ENCODE measurements at regions not wholly inside any gene's neighbourhood (a gene's known extent, or its start where the extent isn't known, plus 50 kb on each side); places are given as distances from the start of the nearest gene placed in this dataset.
"Not testable (repeated sequence)": the region's sequence is repeated elsewhere in the genome, so short reads cannot be mapped to it uniquely, and the experiment has no call there.

DNA sequence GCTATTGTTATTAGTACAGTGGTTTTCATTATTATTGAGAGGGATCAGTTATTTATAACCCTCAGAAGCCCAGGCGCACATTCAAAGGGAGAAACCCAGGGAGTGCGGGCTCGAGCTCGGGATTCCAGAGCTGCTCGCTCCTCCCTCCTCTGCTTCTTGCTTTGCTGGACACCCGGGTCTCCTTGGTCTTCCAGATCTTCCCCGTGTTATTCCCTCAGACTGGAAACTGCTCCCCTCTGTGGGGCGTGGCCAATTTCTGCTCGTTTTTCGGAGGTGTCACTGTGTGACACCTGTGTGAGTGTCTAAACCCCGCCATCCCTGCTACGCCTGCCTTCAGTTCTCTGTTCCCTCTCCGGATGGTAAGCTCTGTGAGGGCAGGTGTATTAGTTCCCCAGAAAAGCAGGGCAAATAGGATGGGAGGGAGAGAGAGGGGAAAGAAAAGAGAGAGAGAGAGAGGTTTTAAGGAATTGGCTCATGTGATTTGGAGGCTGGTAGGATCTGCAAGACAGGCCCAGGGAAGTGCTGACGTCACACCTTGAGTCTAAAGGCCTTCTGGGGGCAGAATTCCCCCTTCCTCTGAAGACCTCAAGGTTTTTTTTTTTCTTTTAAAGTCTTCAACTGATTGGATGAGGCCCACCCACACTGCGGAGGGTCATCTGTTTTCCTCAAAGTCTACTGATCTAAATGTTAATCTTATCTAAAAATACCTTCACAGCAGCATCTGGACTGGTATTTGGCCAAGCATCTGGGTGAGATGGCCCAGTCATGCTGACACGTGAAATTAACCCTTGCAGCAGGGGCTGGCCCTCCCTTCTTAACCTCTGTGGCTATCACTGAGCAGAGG is 457.3 kb upstream of the ID2 start:
- DNase-seq = no peak

DNA sequence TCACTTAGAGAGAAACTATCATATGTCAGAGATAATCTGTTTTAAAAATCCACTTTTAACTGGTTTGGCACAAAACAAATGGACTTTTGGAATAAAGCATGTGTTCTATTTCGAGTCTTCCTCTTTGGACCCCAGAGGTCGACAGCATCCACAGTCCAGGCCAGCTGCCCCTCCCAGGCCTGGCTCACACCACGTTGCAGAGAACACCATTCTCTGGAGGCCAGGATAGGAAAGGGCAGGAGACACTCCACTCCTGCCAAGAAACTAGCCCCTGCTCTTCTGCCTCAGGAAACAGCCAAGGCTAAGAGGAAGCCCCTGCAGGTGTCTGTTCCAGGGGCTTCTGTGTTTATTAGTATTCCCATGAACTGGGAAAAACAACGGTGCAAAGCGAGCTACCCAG is 456.6 kb upstream of the ID2 start:
- DNase-seq = no peak

DNA sequence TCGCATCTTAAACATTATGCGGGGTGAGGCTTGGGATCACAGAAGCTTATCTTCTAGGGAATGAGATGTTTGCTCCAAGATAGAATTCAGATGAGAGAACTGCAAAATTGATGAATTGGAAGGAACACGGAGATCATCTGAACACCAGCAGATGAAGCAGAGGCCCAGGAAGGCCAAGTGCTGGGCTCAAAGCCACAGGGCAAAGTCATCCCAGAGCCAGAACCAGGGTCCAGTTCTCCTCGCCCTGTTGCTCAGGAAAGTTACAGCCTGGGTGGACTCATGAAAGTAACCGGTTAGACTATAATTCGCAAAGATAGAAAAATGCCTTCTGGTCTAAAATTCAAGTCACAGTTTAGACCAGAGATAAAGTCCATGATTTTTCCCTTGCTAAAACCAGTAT is 456.1 kb upstream of the ID2 start:
- DNase-seq = no peak

DNA sequence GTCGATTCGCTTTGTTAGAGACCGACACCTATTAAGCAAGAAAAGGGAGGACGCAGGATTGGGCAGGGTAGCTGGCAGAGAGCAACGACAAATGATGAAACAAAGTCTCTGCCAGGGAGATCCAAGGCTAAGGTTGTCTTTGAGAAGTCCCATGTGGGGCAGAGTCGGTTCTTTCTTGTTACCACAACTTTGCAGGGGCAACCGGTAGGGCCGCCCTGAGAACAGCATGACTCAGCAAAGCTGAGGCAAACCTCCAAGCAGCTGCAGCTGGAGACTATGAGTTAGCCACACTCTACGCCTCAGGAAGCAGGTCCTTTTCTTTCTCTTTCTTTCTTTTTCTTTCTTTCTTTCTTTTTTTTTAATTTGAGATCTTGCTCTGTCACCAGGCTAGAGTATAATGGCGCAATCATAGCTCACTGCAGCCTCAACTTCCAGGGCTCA is 452.3 kb upstream of the ID2 start:
- DNase-seq = peak; percentile 35

GRCh38 chr2:8230466-8230865 is 451.4 kb upstream of the ID2 start:
- no peak for DNase-seq

GRCh38 chr2:8231902-8232301 is 450.0 kb upstream of the ID2 start:
- no peak for DNase-seq

- no peak for DNase-seq
Measured at GRCh38 chr2:8232871-8233270, 449.0 kb upstream of the ID2 start.

- DNase-seq = no peak
Measured at GRCh38 chr2:8234253-8234652, 447.6 kb upstream of the ID2 start.

DNA sequence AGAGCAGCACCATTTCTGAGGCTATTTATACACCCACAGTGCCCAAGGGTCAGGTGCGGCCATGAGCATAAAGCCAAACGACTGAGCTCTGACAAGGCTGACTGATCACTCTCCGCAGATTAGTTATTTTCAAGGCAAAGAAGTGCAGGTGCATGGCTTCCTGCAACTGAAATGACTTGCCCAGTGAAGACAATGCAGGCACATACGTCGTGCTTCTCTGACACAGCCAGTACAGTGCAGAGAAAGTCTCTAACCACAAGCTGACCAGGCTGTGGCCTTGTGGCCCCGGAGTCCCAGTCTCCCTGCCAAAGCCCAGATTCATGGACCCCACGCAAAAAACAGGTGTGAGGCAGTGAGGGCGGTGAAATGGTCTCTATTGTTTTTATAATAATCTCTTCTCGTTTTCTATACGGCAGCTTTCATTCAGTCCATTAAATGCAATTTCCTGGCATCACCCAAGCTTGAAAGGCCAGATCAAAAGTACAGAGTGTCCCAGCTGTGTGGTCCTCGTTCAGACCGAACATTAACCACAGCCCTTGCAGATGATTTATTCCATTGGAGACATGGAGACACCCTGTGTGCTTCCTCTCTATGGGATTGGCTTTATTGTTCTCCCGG is 447.0 kb upstream of the ID2 start:
- DNase-seq = no peak

DNA sequence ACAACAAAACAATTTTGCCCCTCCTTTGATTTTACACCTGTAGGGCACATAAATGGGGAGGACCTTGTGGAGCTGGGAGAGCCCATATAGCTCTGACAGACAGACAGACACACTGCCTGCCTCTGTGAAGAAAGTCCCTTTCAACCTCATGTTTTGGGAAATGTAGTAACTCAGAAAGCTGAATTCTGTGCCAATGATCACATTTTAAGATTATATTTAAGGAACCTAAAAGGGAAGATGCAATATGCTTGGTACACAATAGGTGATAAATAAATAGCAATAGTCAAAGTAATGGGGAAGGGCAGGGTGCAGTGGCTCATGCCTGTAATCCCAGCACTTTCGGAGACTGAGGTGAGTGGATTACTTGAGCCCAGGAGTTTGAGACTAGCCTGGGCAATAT is 446.4 kb upstream of the ID2 start:
- DNase-seq = no peak

GRCh38 chr2:8236391-8236790 is 445.5 kb upstream of the ID2 start:
- DNase-seq = no peak

DNA sequence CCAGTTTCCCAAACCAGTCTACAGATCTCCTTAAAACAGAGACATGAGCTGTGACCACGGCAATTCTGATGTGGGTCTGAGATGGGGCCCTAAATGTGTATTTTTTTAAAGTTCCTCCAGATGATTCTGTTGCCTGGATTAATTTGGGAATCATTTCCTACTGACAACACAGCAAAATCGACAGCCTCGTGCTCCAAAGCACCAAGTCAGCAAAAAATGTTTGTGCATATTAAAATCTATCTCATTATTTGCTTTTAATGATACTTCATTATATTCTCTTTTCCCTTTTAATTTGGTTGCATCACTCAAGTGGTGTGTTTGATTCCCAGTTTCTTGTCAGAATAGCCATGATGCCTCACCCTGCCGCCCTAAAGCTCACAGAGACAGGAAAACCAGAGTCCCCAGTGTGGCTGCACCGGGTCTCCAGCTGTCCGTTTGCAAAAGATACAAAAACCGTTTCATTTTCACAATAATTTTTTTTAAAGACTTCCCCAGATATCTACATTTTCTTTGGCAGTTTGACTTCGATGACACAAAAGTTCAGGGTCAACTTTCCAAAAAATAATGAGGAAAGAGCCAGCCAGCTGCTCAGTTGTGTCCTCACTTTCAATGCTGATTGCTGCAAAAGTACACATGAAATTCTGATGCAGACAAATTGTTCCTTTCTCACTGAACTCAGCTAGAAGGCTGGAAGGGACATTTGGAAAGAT is 443.2 kb upstream of the ID2 start:
- no peak for DNase-seq

- DNase-seq = peak; percentile 15
Measured at GRCh38 chr2:8239531-8240088, 442.2 kb upstream of the ID2 start.

DNA sequence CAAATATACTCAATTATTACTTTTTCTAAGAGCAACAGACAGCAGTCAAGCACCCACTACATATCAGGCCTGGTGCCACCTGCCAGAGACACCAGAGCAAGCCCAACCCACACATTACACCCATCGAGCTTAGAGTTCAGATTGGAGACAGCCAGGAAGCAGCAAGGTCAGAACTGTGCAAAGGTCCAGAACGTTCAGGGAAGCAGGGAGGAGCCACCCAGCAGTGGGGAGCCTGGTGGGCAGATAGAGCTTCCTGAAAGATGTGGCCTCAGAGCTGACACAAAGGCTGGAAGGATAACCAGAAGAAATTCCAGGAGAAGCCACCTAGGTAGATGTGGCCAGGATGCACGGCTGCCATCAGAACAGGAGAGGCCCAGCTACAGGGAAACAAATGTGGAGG is 440.5 kb upstream of the ID2 start:
- DNase-seq = no peak

- no peak for DNase-seq
Measured at GRCh38 chr2:8242739-8243138, 439.1 kb upstream of the ID2 start.

- no peak for DNase-seq
Measured at GRCh38 chr2:8243748-8244400, 438.0 kb upstream of the ID2 start.

- DNase-seq = no peak
Measured at GRCh38 chr2:8244639-8245038, 437.2 kb upstream of the ID2 start.

GRCh38 chr2:8246137-8246536 is 435.7 kb upstream of the ID2 start:
- DNase-seq = no peak

GRCh38 chr2:8247905-8248622 is 433.8 kb upstream of the ID2 start:
- DNase-seq = no peak

GRCh38 chr2:8248623-8248957 is 433.3 kb upstream of the ID2 start:
- no peak for DNase-seq

DNA sequence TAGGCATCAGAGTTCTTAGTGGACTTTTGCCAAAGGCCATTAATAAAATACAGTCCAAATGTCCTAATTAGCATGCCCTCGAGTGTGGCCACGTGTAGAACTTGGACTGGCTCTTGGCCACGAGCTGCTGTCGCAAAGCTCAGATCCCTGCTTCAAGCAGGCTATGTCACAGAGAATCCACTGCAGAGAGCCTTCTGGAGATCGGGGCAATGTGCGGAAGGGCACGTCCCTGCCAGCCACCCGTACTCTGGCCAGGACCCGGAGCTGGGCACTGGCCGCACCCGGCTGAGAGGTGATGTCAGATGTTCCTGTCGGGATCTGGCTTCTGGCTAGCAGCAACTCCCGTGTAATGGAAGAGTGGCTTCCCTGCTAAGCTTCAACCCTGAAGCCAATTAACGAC is 432.7 kb upstream of the ID2 start:
- no peak for DNase-seq

GRCh38 chr2:8249769-8250168 is 432.1 kb upstream of the ID2 start:
- DNase-seq = no peak

GRCh38 chr2:8250290-8250689 is 431.6 kb upstream of the ID2 start:
- DNase-seq = not testable (repeated sequence)
